ENCODE measurements at regions not wholly inside any gene's neighbourhood (a gene's known extent, or its start where the extent isn't known, plus 50 kb on each side); places are given as distances from the start of the nearest gene placed in this dataset.

DNA sequence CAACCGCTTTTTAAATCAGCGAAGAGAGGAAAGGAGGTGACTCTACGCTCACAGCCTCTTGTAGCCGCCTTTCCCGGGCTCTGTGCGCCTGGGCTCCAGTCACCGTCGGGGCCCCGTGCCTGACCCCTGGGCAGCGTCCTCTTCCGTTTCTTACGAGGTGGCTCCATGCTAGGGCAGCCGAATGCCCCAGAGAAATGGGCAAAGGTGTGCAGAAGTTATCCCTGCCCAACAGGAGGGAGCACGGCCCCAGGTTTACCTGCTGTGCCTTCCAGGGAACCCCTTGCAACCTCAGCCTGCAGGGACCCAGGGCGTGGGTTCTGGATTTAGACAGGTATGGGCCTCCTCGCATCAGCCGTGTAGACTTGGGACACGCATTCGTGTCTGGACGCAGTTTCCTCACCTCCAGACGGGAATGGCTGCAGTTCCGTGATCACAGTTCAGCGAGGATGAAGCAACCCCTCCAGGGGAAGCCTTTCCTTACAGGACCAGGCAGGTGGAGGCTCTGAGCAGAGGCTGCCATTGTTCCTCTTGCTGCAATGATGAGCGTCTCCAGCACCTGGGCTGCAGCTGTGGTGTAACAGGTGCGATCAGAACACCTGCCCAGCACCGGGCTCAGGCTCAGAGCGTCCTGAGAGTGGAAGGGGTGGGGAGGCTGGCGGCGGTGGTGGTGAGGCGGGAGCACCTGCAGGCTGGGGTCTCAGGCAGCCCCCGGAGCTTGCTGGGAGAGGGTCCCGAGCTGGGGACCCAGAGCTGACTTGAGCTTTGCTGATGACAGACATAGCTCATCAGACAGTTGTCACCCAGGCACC, 81.3 kb upstream of the BHLHE23 start:
- no peak for TF ChIP-seq TAF1 (IDR thresholded peaks at IDR 0.05; ENCODE audit: low read depth)

DNA sequence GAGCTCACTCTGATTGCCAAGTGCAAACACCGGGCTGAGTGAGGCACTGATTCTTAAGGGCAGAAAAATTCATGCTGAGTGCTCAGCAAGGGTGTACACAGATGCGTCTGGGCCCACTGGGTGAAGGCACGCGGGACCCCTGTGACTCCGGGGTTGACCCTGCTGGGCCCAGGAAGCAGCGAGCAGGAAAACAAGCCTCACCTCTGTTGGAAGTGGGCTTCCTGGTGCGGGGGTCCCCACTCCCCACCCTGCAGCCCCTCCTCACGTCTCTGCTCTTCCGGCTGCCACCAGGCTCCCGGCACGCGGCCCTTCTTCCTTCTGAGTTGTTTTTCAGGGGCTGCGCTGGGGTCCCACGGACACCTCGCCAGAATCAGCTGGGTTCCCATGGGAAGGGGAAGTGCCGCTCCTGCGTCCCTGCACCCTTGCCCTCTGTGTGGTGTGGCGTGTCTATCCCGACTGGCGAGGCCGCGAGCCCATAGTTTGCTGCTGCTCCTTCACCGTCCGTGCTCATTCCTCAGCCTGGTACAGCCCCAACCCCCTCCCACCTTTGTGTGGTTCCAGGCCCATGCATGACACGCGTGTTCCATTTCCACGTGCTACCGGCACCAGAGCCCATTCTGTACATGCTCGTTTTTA, 80.6 kb upstream of the BHLHE23 start:
- TF ChIP-seq TCF12 (IDR thresholded peaks at IDR 0.05; ENCODE audit: low read depth) = no peak
- no peak for TF ChIP-seq CEBPB (IDR thresholded peaks at IDR 0.05)
- TF ChIP-seq FOXM1 (IDR thresholded peaks at IDR 0.05; ENCODE audit: borderline replicate concordance, low read depth) = no peak
- TF ChIP-seq CREB1 (IDR thresholded peaks at IDR 0.05; ENCODE audit: low read depth) = no peak
- TF ChIP-seq USF1 (IDR thresholded peaks at IDR 0.05) = no peak
- TF ChIP-seq TEAD4 (IDR thresholded peaks at IDR 0.05) = no peak
- TF ChIP-seq EP300 (IDR thresholded peaks at IDR 0.05; ENCODE audit: borderline replicate concordance) = no peak
- TF ChIP-seq EGR1 (IDR thresholded peaks at IDR 0.05) = no peak
- TF ChIP-seq MAX (IDR thresholded peaks at IDR 0.05) = no peak
- TF ChIP-seq REST (IDR thresholded peaks at IDR 0.05; ENCODE audit: low read depth) = no peak
- TF ChIP-seq NFIC (IDR thresholded peaks at IDR 0.05) = no peak
- no peak for TF ChIP-seq ZBTB7A (IDR thresholded peaks at IDR 0.05; ENCODE audit: low read depth)
- TF ChIP-seq TAF1 (IDR thresholded peaks at IDR 0.05; ENCODE audit: low read depth) = no peak
- TF ChIP-seq YY1 (IDR thresholded peaks at IDR 0.05; ENCODE audit: low read depth) = no peak
- no peak for TF ChIP-seq RAD21 (IDR thresholded peaks at IDR 0.05; ENCODE audit: low read depth)

GRCh38 chr20:63086421-63087235, 79.9 kb upstream of the BHLHE23 start:
- no peak for TF ChIP-seq YY1 (IDR thresholded peaks at IDR 0.05; ENCODE audit: low read depth)
- no peak for TF ChIP-seq FOXM1 (IDR thresholded peaks at IDR 0.05; ENCODE audit: borderline replicate concordance, low read depth)
- TF ChIP-seq REST (IDR thresholded peaks at IDR 0.05; ENCODE audit: low read depth) = no peak
- no peak for TF ChIP-seq USF1 (IDR thresholded peaks at IDR 0.05)
- no peak for TF ChIP-seq CEBPB (IDR thresholded peaks at IDR 0.05)
- TF ChIP-seq TCF12 (IDR thresholded peaks at IDR 0.05; ENCODE audit: low read depth) = no peak
- no peak for TF ChIP-seq CREB1 (IDR thresholded peaks at IDR 0.05; ENCODE audit: low read depth)
- TF ChIP-seq EP300 (IDR thresholded peaks at IDR 0.05; ENCODE audit: borderline replicate concordance) = no peak

GRCh38 chr20:63085151-63085861, 78.5 kb upstream of the BHLHE23 start:
- TF ChIP-seq TCF12 (IDR thresholded peaks at IDR 0.05; ENCODE audit: low read depth) = no peak
- no peak for TF ChIP-seq REST (IDR thresholded peaks at IDR 0.05; ENCODE audit: low read depth)
- no peak for TF ChIP-seq EP300 (IDR thresholded peaks at IDR 0.05; ENCODE audit: borderline replicate concordance)
- TF ChIP-seq FOXM1 (IDR thresholded peaks at IDR 0.05; ENCODE audit: borderline replicate concordance, low read depth) = no peak
- TF ChIP-seq TEAD4 (IDR thresholded peaks at IDR 0.05) = no peak
- TF ChIP-seq CREB1 (IDR thresholded peaks at IDR 0.05; ENCODE audit: low read depth) = no peak
- no peak for TF ChIP-seq USF1 (IDR thresholded peaks at IDR 0.05)
- TF ChIP-seq EGR1 (IDR thresholded peaks at IDR 0.05) = no peak
- no peak for TF ChIP-seq YY1 (IDR thresholded peaks at IDR 0.05; ENCODE audit: low read depth)
- no peak for TF ChIP-seq ZBTB7A (IDR thresholded peaks at IDR 0.05; ENCODE audit: low read depth)
- TF ChIP-seq CEBPB (IDR thresholded peaks at IDR 0.05) = no peak
- no peak for TF ChIP-seq RAD21 (IDR thresholded peaks at IDR 0.05; ENCODE audit: low read depth)
- TF ChIP-seq NFIC (IDR thresholded peaks at IDR 0.05) = no peak
- TF ChIP-seq TAF1 (IDR thresholded peaks at IDR 0.05; ENCODE audit: low read depth) = no peak
